ENCODE measurements at regions not wholly inside any gene's neighbourhood (a gene's known extent, or its start where the extent isn't known, plus 50 kb on each side); places are given as distances from the start of the nearest gene placed in this dataset.
"Not testable (repeated sequence)": the region's sequence is repeated elsewhere in the genome, so short reads cannot be mapped to it uniquely, and the experiment has no call there.

GRCh38 chr3:110021659-110022058 is 684.3 kb upstream of the DPPA4 start:
- CTCF ChIA-PET, result no interaction called here
- Histone ChIP-seq H3K9me3 (ENCODE audit: low read depth, low read length, poor library complexity, severe bottlenecking) (no peaks in the 10 kb centered on the region), H3K4me1 (ENCODE audit: insufficient read depth, low read length, poor library complexity, severe bottlenecking) (peaks cover 2% of the 10 kb centered on the region), H3K36me3 (ENCODE audit: insufficient read depth, low read length, poor library complexity, severe bottlenecking) (no peaks in the 10 kb centered on the region), H3K27ac (ENCODE audit: low read depth, low read length, poor library complexity, severe bottlenecking) (no peak overlapping the region), H3K27me3 (replicated peaks; ENCODE audit: insufficient read depth, low read depth, low read length, poor library complexity) (no peaks in the 10 kb centered on the region), H3K4me3 (ENCODE audit: low read depth, low read length, poor library complexity, severe bottlenecking) (no peak overlapping the region)
- POLR2A ChIA-PET (ENCODE audit: low non-redundant PET), result no interaction called here
- intact Hi-C loops (cut with micrococcal nuclease; ENCODE audit: unreplicated experiment), result no loop called here
- TF ChIP-seq CTCF (conservative IDR thresholded peaks at IDR 0.05; ENCODE audit: low read depth, low read length) (no peak), EZH2 (IDR thresholded peaks at IDR 0.05; ENCODE audit: borderline replicate concordance, low read depth, low read length, poor library complexity, severe bottlenecking) (no peak)
- no TSS peak for BruUV-seq (replicated peaks)
- no peak for DNase-seq (ENCODE audit: low spot score)

- CTCF ChIA-PET; H3K4me3 ChIP-seq (ENCODE audit: low read depth, low read length, poor library complexity, severe bottlenecking); POLR2A ChIA-PET (ENCODE audit: low non-redundant PET): not testable (repeated sequence)
Measured at GRCh38 chr3:110023022-110023421, 685.7 kb upstream of the DPPA4 start.

GRCh38 chr3:110026421-110026820 is 689.1 kb upstream of the DPPA4 start:
- no peaks in the 10 kb centered on the region for H3K36me3 ChIP-seq (ENCODE audit: insufficient read depth, low read length, poor library complexity, severe bottlenecking)
- DNase-seq (ENCODE audit: low spot score), result peak; percentile 65

More at GRCh38 chr3:110023022-110023421, 685.7 kb upstream of the DPPA4 start:
- H3K36me3 ChIP-seq (ENCODE audit: insufficient read depth, low read length, poor library complexity, severe bottlenecking); intact Hi-C loops (cut with micrococcal nuclease; ENCODE audit: unreplicated experiment); DNase-seq (ENCODE audit: low spot score); H3K27me3 ChIP-seq (replicated peaks; ENCODE audit: insufficient read depth, low read depth, low read length, poor library complexity); BruUV-seq (replicated peaks); H3K27ac ChIP-seq (ENCODE audit: low read depth, low read length, poor library complexity, severe bottlenecking); H3K9me3 ChIP-seq (ENCODE audit: low read depth, low read length, poor library complexity, severe bottlenecking): not testable (repeated sequence)
- H3K4me1 ChIP-seq (ENCODE audit: insufficient read depth, low read length, poor library complexity, severe bottlenecking), result peaks cover 16% of the 10 kb centered on the region

More at GRCh38 chr3:110026421-110026820, 689.1 kb upstream of the DPPA4 start:
- intact Hi-C loops (cut with micrococcal nuclease; ENCODE audit: unreplicated experiment), result no loop called here
- H3K27me3 ChIP-seq (replicated peaks; ENCODE audit: insufficient read depth, low read depth, low read length, poor library complexity), result no peaks in the 10 kb centered on the region
- H3K4me1 ChIP-seq (ENCODE audit: insufficient read depth, low read length, poor library complexity, severe bottlenecking), result peaks cover 16% of the 10 kb centered on the region
- H3K27ac ChIP-seq (ENCODE audit: low read depth, low read length, poor library complexity, severe bottlenecking), result no peak overlapping the region
- no peaks in the 10 kb centered on the region for H3K9me3 ChIP-seq (ENCODE audit: low read depth, low read length, poor library complexity, severe bottlenecking)
- TF ChIP-seq EZH2 (IDR thresholded peaks at IDR 0.05; ENCODE audit: borderline replicate concordance, low read depth, low read length, poor library complexity, severe bottlenecking), result no peak
- TF ChIP-seq CTCF (conservative IDR thresholded peaks at IDR 0.05; ENCODE audit: low read depth, low read length), result no peak
- H3K4me3 ChIP-seq (ENCODE audit: low read depth, low read length, poor library complexity, severe bottlenecking), result no peak overlapping the region
- BruUV-seq (replicated peaks), result no TSS peak
- ChIA-PET POLR2A (ENCODE audit: low non-redundant PET) (no interaction called here), CTCF (no interaction called here)

All from A673 (cell line).